HG02884 (cell line): ENCODE measurements at regions not wholly inside any gene's neighbourhood (a gene's known extent, or its start where the extent isn't known, plus 50 kb on each side); places are given as distances from the start of the nearest gene placed in this dataset.
"Not testable (repeated sequence)": the region's sequence is repeated elsewhere in the genome, so short reads cannot be mapped to it uniquely, and the experiment has no call there.

Source experiments
- ATAC-seq: cut with Tn5 transposase; IDR thresholded peaks from one replicate; pipeline ENCODE4 v1.9.1; 2021; ENCODE audit warnings: mild to moderate bottlenecking, moderate library complexity; ENCODE audit not compliant: unreplicated experiment

GRCh38 chr6:91080871-91081270 lies 494.0 kb upstream of the MAP3K7 start:
- no peak for ATAC-seq

- no peak for ATAC-seq
These were observed 493.1 kb upstream of the MAP3K7 start for GRCh38 chr6:91079969-91080368.

GRCh38 chr6:91075244-91075976 lies 488.5 kb upstream of the MAP3K7 start:
- ATAC-seq, result no peak

- no peak for ATAC-seq
These were observed 476.5 kb upstream of the MAP3K7 start for GRCh38 chr6:91063362-91063761.

GRCh38 chr6:91057689-91058088 lies 470.8 kb upstream of the MAP3K7 start:
- ATAC-seq, result no peak

- no peak for ATAC-seq
These were observed 469.1 kb upstream of the MAP3K7 start for GRCh38 chr6:91055959-91056358.

GRCh38 chr6:91052473-91053450 lies 465.9 kb upstream of the MAP3K7 start:
- not testable (repeated sequence) for ATAC-seq

GRCh38 chr6:91045161-91045560 lies 458.3 kb upstream of the MAP3K7 start:
- ATAC-seq, result no peak

GRCh38 chr6:91043751-91044150 lies 456.9 kb upstream of the MAP3K7 start:
- no peak for ATAC-seq

GRCh38 chr6:91042656-91043055 lies 455.8 kb upstream of the MAP3K7 start:
- no peak for ATAC-seq

- no peak for ATAC-seq
These were observed 447.1 kb upstream of the MAP3K7 start for GRCh38 chr6:91033964-91034363.

- ATAC-seq, result no peak
These were observed 444.7 kb upstream of the MAP3K7 start for GRCh38 chr6:91031581-91031980.

- no peak for ATAC-seq
These were observed 442.3 kb upstream of the MAP3K7 start for GRCh38 chr6:91029211-91029610.

- ATAC-seq, result no peak
These were observed 436.7 kb upstream of the MAP3K7 start for GRCh38 chr6:91023529-91023928.

GRCh38 chr6:91020744-91021143 lies 433.9 kb upstream of the MAP3K7 start:
- peak; percentile 91 for ATAC-seq

- ATAC-seq, result no peak
These were observed 431.7 kb upstream of the MAP3K7 start for GRCh38 chr6:91018586-91018985.

- no peak for ATAC-seq
These were observed 426.6 kb upstream of the MAP3K7 start for GRCh38 chr6:91013511-91013910.

- no peak for ATAC-seq
These were observed 410.2 kb upstream of the MAP3K7 start for GRCh38 chr6:90997076-90997475.

GRCh38 chr6:90993770-90994169 lies 406.9 kb upstream of the MAP3K7 start:
- no peak for ATAC-seq

- ATAC-seq, result no peak
These were observed 402.9 kb upstream of the MAP3K7 start for GRCh38 chr6:90989763-90990162.

- ATAC-seq, result no peak
These were observed 397.2 kb upstream of the MAP3K7 start for GRCh38 chr6:90984066-90984465.

- ATAC-seq, result no peak
These were observed 396.6 kb upstream of the MAP3K7 start for GRCh38 chr6:90983462-90983861.
